ENCODE measurements at regions not wholly inside any gene's neighbourhood (a gene's known extent, or its start where the extent isn't known, plus 50 kb on each side); places are given as distances from the start of the nearest gene placed in this dataset.

- no peak for TF ChIP-seq REST (IDR thresholded peaks at IDR 0.05; ENCODE audit: insufficient read depth in 1 of 2, low read depth in 2 of 2, low read length in 2 of 2)
- TF ChIP-seq POLR2AphosphoS5 (IDR thresholded peaks at IDR 0.05; ENCODE audit: low read depth, low read length), result no peak
- no peak for TF ChIP-seq TAF1 (IDR thresholded peaks at IDR 0.05; ENCODE audit: borderline replicate concordance, insufficient read depth, low read length)
Observed at GRCh38 chr10:43986374-43986773, 337.7 kb upstream of the ZNF32 start.
